GM23338 (cell line): ENCODE measurements at regions not wholly inside any gene's neighbourhood (a gene's known extent, or its start where the extent isn't known, plus 50 kb on each side); places are given as distances from the start of the nearest gene placed in this dataset.

ENCODE experiments used
- ATAC-seq: fragments of 200-7000 bp; cut with Tn5 transposase; 3 replicates; pipeline ENCODE4 v1.9.1; 2020
- DNase-seq: peaks from one replicate; pipeline ENCODE4 v3.0.0-alpha.2; 2015; ENCODE audit warnings: low spot score
- H2AFZ ChIP-seq: fragments of 200-600 bp; sonication (generic); 2 replicates; pipeline ENCODE4 v1.8.0; 2016; ENCODE audit warnings: antibody characterized with exemption, mild to moderate bottlenecking, moderate library complexity
- H3F3A ChIP-seq: fragments of 200-600 bp; sonication (generic); replicated peaks from 2 replicates; pipeline ENCODE4 v1.8.0; 2017; ENCODE audit warnings: antibody characterized with exemption, mixed run types, low read depth
- H3K27ac ChIP-seq: fragments of 200-600 bp; sonication (generic); 2 replicates; pipeline ENCODE4 v1.6.1; 2016; ENCODE audit warnings: low read depth
- H3K27me3 ChIP-seq: fragments of 200-600 bp; sonication (generic); 2 replicates; pipeline ENCODE4 v1.8.0; 2016; ENCODE audit warnings: mild to moderate bottlenecking, mixed run types, moderate library complexity; ENCODE audit not compliant: insufficient read depth
- H3K36me3 ChIP-seq: fragments of 200-600 bp; sonication (generic); 2 replicates; pipeline ENCODE4 v1.8.0; 2016; ENCODE audit warnings: mild to moderate bottlenecking; ENCODE audit not compliant: insufficient read depth
- H3K4me1 ChIP-seq: fragments of 200-600 bp; sonication (generic); 2 replicates; pipeline ENCODE4 v1.8.0; 2016; ENCODE audit warnings: mild to moderate bottlenecking, moderate library complexity; ENCODE audit not compliant: insufficient read depth
- H3K4me2 ChIP-seq: fragments of 200-600 bp; sonication (generic); 2 replicates; pipeline ENCODE4 v1.7.1; 2017; ENCODE audit warnings: mixed run types
- H3K4me3 ChIP-seq: fragments of 200-600 bp; sonication (generic); 2 replicates; pipeline ENCODE4 v1.6.1; 2016; ENCODE audit warnings: mixed run types
- H3K79me2 ChIP-seq: fragments of 200-600 bp; sonication (generic); replicated peaks from 2 replicates; pipeline ENCODE4 v1.8.0; 2017; ENCODE audit warnings: mild to moderate bottlenecking; ENCODE audit not compliant: insufficient read depth
- H3K9me2 ChIP-seq: fragments of 200-600 bp; sonication (generic); 2 replicates; pipeline ENCODE4 v1.8.0; 2017; ENCODE audit not compliant: insufficient read depth
- H4K20me1 ChIP-seq: fragments of 200-600 bp; sonication (generic); replicated peaks from 2 replicates; pipeline ENCODE4 v1.8.0; 2017; ENCODE audit warnings: mild to moderate bottlenecking; ENCODE audit not compliant: insufficient read depth
- H3K27ac Mint-ChIP-seq: 2 replicates; pipeline ENCODE4 v1.8.0; 2020; ENCODE audit warnings: inconsistent platforms, mild to moderate bottlenecking, moderate library complexity, mixed read lengths
- H3K27me3 Mint-ChIP-seq: 3 replicates; pipeline ENCODE4 v1.8.0; 2022; ENCODE audit warnings: low read depth, mild to moderate bottlenecking, moderate library complexity, mixed read lengths, inconsistent platforms; ENCODE audit not compliant: insufficient read depth, poor library complexity
- H3K36me3 Mint-ChIP-seq: 3 replicates; pipeline ENCODE4 v1.8.0; 2021; ENCODE audit warnings: low read depth, mild to moderate bottlenecking, inconsistent platforms, moderate library complexity, mixed read lengths
- H3K4me1 Mint-ChIP-seq: 3 replicates; pipeline ENCODE4 v1.8.0; 2020; ENCODE audit warnings: mild to moderate bottlenecking, inconsistent platforms, mixed read lengths
- H3K4me3 Mint-ChIP-seq: 3 replicates; pipeline ENCODE4 v1.8.0; 2021; ENCODE audit warnings: moderate library complexity, mild to moderate bottlenecking, inconsistent platforms, mixed read lengths
- H3K9me3 Mint-ChIP-seq: 3 replicates; pipeline ENCODE4 v1.8.0; 2020; ENCODE audit warnings: moderate library complexity, mild to moderate bottlenecking, inconsistent platforms, mixed read lengths
- EZH2 ChIP-seq: fragments of 200-600 bp; sonication (generic); IDR thresholded peaks from one replicate; pipeline ENCODE4 v1.8.0; 2017; ENCODE audit warnings: antibody characterized with exemption, mild to moderate bottlenecking, low read depth; ENCODE audit not compliant: unreplicated experiment
- JUNB ChIP-seq: IDR thresholded peaks from one replicate; pipeline ENCODE4 v1.6.1; 2016; ENCODE audit warnings: antibody characterized with exemption; ENCODE audit not compliant: unreplicated experiment
- NANOG ChIP-seq: IDR thresholded peaks from 2 replicates; pipeline ENCODE4 v1.6.1; 2016; ENCODE audit warnings: antibody characterized with exemption, borderline replicate concordance
- POLR2AphosphoS5 ChIP-seq: IDR thresholded peaks from 2 replicates; pipeline ENCODE4 v1.6.1; 2016; ENCODE audit warnings: antibody characterized with exemption, low read depth
- STAT1 ChIP-seq: IDR thresholded peaks from one replicate; pipeline ENCODE4 v1.6.1; 2016; ENCODE audit warnings: antibody characterized with exemption; ENCODE audit not compliant: unreplicated experiment
- ZNF114 ChIP-seq: fragments of 250-450 bp; sonication (Bioruptor Pico); IDR thresholded peaks from 2 replicates; pipeline ENCODE4 v1.5.0; 2020; ENCODE audit warnings: mild to moderate bottlenecking, moderate library complexity
- ZNF331 ChIP-seq: fragments of 250-450 bp; sonication (Bioruptor Pico); IDR thresholded peaks from 2 replicates; pipeline ENCODE4 v1.5.0; 2020; ENCODE audit warnings: low read depth, mild to moderate bottlenecking, moderate library complexity
- ZNF462 ChIP-seq: fragments of 250-450 bp; sonication (Bioruptor Pico); IDR thresholded peaks from 2 replicates; pipeline ENCODE4 v1.5.0; 2020; ENCODE audit warnings: mild to moderate bottlenecking, moderate library complexity
- TF ChIP-seq, protein P1 (sequence below): IDR thresholded peaks from one replicate; pipeline ENCODE4 v1.6.1; 2018; ENCODE audit warnings: antibody characterized with exemption; ENCODE audit not compliant: unreplicated experiment
- TF ChIP-seq, protein P2 (sequence below), 2 experiments: fragments of 200-600 bp in 1 of 2; sonication (generic) in 1 of 2; conservative IDR thresholded peaks; 2 replicates each; pipeline versions ENCODE4 v1.5.1 to v1.6.1; 2016 to 2017; ENCODE audit warnings: antibody characterized with exemption in 2 of 2, low read depth in 2 of 2, mild to moderate bottlenecking in 2 of 2, moderate library complexity in 1 of 2

DNA sequence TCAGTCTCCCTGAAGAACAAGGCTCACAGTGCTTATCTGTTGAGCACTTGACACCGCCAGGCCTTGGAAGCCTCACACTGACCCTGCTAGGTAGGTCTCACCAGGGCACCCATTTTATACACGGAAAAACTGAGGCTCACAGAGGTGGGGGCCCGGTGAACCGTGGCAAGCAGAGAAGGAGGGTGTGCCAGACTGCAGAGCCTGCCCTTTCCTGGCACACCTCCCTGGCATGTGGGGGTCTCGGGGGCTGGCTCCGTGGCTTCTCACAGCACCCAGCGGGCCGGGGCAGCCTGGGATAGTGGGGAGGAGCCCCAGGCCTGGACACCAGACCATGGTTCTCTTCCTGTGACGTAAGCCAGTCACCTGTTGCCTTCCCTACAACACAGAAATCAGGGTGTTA lies 53.7 kb upstream of the IER5L start:
- H3F3A ChIP-seq = no peaks in the 10 kb centered on the region
- Mint-ChIP-seq H3K27me3 (peaks cover 5% of the 10 kb centered on the region), H3K36me3 (no peaks in the 10 kb centered on the region), H3K4me3 (no peak overlapping the region), H3K9me3 (no peaks in the 10 kb centered on the region), H3K27ac (no peak overlapping the region), H3K4me1 (peaks cover 3% of the 10 kb centered on the region; the same call in 1 of the 3 replicates)
- DNase-seq (no peak), ATAC-seq (no peak)
- H3K4me1 ChIP-seq = no peaks in the 10 kb centered on the region
- H3K4me3 ChIP-seq = no peak overlapping the region
- H4K20me1 ChIP-seq = no peaks in the 10 kb centered on the region
- no peak overlapping the region for H3K4me2 ChIP-seq
- TF ChIP-seq NANOG (no peak), ZNF331 (CRISPR knock-in tag) (no peak), EZH2 (no peak), JUNB (no peak), STAT1 (no peak), POLR2AphosphoS5 (no peak), ZNF462 (CRISPR knock-in tag) (no peak), ZNF114 (CRISPR knock-in tag) (no peak)
- TF ChIP-seq, protein P1, sequence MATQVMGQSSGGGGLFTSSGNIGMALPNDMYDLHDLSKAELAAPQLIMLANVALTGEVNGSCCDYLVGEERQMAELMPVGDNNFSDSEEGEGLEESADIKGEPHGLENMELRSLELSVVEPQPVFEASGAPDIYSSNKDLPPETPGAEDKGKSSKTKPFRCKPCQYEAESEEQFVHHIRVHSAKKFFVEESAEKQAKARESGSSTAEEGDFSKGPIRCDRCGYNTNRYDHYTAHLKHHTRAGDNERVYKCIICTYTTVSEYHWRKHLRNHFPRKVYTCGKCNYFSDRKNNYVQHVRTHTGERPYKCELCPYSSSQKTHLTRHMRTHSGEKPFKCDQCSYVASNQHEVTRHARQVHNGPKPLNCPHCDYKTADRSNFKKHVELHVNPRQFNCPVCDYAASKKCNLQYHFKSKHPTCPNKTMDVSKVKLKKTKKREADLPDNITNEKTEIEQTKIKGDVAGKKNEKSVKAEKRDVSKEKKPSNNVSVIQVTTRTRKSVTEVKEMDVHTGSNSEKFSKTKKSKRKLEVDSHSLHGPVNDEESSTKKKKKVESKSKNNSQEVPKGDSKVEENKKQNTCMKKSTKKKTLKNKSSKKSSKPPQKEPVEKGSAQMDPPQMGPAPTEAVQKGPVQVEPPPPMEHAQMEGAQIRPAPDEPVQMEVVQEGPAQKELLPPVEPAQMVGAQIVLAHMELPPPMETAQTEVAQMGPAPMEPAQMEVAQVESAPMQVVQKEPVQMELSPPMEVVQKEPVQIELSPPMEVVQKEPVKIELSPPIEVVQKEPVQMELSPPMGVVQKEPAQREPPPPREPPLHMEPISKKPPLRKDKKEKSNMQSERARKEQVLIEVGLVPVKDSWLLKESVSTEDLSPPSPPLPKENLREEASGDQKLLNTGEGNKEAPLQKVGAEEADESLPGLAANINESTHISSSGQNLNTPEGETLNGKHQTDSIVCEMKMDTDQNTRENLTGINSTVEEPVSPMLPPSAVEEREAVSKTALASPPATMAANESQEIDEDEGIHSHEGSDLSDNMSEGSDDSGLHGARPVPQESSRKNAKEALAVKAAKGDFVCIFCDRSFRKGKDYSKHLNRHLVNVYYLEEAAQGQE = no peak
- TF ChIP-seq, protein P2, sequence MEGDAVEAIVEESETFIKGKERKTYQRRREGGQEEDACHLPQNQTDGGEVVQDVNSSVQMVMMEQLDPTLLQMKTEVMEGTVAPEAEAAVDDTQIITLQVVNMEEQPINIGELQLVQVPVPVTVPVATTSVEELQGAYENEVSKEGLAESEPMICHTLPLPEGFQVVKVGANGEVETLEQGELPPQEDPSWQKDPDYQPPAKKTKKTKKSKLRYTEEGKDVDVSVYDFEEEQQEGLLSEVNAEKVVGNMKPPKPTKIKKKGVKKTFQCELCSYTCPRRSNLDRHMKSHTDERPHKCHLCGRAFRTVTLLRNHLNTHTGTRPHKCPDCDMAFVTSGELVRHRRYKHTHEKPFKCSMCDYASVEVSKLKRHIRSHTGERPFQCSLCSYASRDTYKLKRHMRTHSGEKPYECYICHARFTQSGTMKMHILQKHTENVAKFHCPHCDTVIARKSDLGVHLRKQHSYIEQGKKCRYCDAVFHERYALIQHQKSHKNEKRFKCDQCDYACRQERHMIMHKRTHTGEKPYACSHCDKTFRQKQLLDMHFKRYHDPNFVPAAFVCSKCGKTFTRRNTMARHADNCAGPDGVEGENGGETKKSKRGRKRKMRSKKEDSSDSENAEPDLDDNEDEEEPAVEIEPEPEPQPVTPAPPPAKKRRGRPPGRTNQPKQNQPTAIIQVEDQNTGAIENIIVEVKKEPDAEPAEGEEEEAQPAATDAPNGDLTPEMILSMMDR (conservative IDR thresholded peaks at IDR 0.05; ENCODE audit: low read depth in 2 of 2) = no peak
- H3K79me2 ChIP-seq = no peaks in the 10 kb centered on the region
- no peaks in the 10 kb centered on the region for H3K27me3 ChIP-seq
- no peak overlapping the region for H3K27ac ChIP-seq
- H3K36me3 ChIP-seq = no peaks in the 10 kb centered on the region
- H2AFZ ChIP-seq = no peak overlapping the region
- peaks cover 2% of the 10 kb centered on the region; the same call in 1 of the 2 replicates for H3K9me2 ChIP-seq
